Cardiac fibroblast (primary cell): ENCODE measurements at regions not wholly inside any gene's neighbourhood (a gene's known extent, or its start where the extent isn't known, plus 50 kb on each side); places are given as distances from the start of the nearest gene placed in this dataset.

ENCODE experiments used
- DNase-seq, 2 donors: peaks; one replicate each; pipeline versions ENCODE4 v3.0.0 to v3.0.0-alpha.2; 2010; ENCODE audit warnings: low read depth in 2 of 2
- H3K4me3 ChIP-seq, 2 donors: replicated peaks in 1 of 2; 1 replicate in 1 of 2; 2 replicates in 1 of 2; pipeline ENCODE4 v1.5.1; 2011; ENCODE audit warnings: low read depth in 2 of 2, low read length in 2 of 2, mild to moderate bottlenecking in 2 of 2, moderate library complexity in 1 of 2
- CTCF ChIP-seq: IDR thresholded peaks from one replicate; pipeline ENCODE4 v1.5.1; 2011; ENCODE audit warnings: low read depth, mild to moderate bottlenecking, low read length, inconsistent platforms

- H3K4me3 ChIP-seq: no peak overlapping the region
- DNase-seq: no peak
- TF ChIP-seq CTCF: no peak
Measured at GRCh38 chr4:129900430-129900953, 804.5 kb downstream of the C4orf33 start.

GRCh38 chr4:129901205-129901604 lies 805.3 kb downstream of the C4orf33 start:
- no peak for TF ChIP-seq CTCF
- no peak overlapping the region for H3K4me3 ChIP-seq
- no peak for DNase-seq

GRCh38 chr4:129903861-129904260 lies 807.9 kb downstream of the C4orf33 start:
- no peak for DNase-seq
- H3K4me3 ChIP-seq: no peak overlapping the region
- TF ChIP-seq CTCF: no peak

- no peak for TF ChIP-seq CTCF
- no peak for DNase-seq
- no peak overlapping the region for H3K4me3 ChIP-seq
Measured at GRCh38 chr4:129905256-129905655, 809.3 kb downstream of the C4orf33 start.

GRCh38 chr4:129908117-129908516 lies 812.2 kb downstream of the C4orf33 start:
- no peak overlapping the region for H3K4me3 ChIP-seq
- DNase-seq: no peak

GRCh38 chr4:129916991-129917390 lies 821.0 kb downstream of the C4orf33 start:
- no peak overlapping the region for H3K4me3 ChIP-seq
- no peak for DNase-seq
- TF ChIP-seq CTCF: no peak

More at GRCh38 chr4:129908117-129908516, 812.2 kb downstream of the C4orf33 start:
- no peak for TF ChIP-seq CTCF

GRCh38 chr4:129917651-129918050 lies 821.7 kb downstream of the C4orf33 start:
- DNase-seq: no peak
- no peak overlapping the region for H3K4me3 ChIP-seq
- TF ChIP-seq CTCF: no peak
